ENCODE measurements at regions not wholly inside any gene's neighbourhood (a gene's known extent, or its start where the extent isn't known, plus 50 kb on each side); places are given as distances from the start of the nearest gene placed in this dataset.

DNA sequence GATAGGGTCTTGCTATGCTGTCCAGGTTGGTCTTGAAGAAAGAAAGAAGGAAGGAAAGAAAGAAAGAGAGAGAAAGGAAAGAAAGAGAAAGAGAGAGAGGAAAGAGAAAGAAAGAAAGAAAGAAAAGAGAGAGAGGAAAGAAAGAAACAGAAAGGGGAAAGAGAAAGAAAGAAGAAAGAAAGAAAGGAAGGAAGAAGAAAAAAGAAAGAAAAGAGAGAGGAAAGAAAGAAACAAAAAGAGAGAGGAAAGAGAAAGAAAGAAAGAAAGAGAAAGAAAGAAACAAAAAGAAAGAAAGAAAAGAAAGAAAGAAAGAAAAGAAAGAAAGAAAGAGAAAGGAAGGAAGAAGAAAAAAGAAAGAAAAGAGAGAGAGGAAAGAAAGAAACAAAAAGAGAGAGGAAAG is 95.8 kb upstream of the SHOX start:
- Histone ChIP-seq H3K4me3 (ENCODE audit: low read length in 3 of 3) (no peak overlapping the region), H3K4me1 (ENCODE audit: control insufficient read depth in 2 of 3, insufficient read depth in 2 of 3, low read depth in 1 of 3, low read length in 3 of 3) (no peaks in the 10 kb centered on the region), H3K9ac (ENCODE audit: low read length in 3 of 3) (no peak overlapping the region), H3K27me3 (ENCODE audit: control insufficient read depth, insufficient read depth, low read length) (no peaks in the 10 kb centered on the region), H3K27ac (ENCODE audit: low read depth in 2 of 2, low read length in 2 of 2) (no peak overlapping the region), H3K9me3 (ENCODE audit: control insufficient read depth in 2 of 3, insufficient read depth in 1 of 3, low read length in 3 of 3) (peaks cover 0 to 8% (median 8%) of the 10 kb centered on the region in 3 donors), H3K36me3 (ENCODE audit: control insufficient read depth in 2 of 3, insufficient read depth in 3 of 3, low read length in 3 of 3) (peaks cover 0 to 2% (median 0%) of the 10 kb centered on the region in 3 donors)
- TF ChIP-seq, protein P1, sequence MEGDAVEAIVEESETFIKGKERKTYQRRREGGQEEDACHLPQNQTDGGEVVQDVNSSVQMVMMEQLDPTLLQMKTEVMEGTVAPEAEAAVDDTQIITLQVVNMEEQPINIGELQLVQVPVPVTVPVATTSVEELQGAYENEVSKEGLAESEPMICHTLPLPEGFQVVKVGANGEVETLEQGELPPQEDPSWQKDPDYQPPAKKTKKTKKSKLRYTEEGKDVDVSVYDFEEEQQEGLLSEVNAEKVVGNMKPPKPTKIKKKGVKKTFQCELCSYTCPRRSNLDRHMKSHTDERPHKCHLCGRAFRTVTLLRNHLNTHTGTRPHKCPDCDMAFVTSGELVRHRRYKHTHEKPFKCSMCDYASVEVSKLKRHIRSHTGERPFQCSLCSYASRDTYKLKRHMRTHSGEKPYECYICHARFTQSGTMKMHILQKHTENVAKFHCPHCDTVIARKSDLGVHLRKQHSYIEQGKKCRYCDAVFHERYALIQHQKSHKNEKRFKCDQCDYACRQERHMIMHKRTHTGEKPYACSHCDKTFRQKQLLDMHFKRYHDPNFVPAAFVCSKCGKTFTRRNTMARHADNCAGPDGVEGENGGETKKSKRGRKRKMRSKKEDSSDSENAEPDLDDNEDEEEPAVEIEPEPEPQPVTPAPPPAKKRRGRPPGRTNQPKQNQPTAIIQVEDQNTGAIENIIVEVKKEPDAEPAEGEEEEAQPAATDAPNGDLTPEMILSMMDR (IDR thresholded peaks at IDR 0.05; ENCODE audit: borderline replicate concordance, extremely low read depth, insufficient read depth) = no peak
- no peak for DNase-seq
- no peak for FAIRE-seq
- intact Hi-C loops (cut with DNase I) = no loop called here

DNA sequence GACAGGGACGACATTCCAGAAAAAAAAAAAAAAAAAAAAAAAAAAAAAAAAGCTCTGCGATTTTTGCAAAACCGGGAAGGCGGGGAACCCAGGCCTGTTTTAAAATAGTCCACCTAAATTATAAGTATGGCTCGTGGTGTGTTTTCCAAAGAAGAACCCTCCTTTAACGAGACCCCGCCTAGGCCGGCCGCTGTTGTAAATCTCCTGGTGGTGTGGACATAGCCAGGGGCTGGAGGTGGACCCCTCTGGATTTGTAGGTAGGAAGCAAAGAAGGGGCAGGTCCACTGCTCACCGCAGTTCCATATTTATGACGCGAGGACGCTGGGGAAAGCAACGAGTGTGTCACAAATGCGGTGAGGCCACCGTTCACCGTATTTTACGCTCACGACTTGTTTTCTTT is 94.0 kb upstream of the SHOX start:
- no peak overlapping the region for H3K27ac ChIP-seq (ENCODE audit: low read depth in 2 of 2, low read length in 2 of 2)
- TF ChIP-seq, protein P1 (IDR thresholded peaks at IDR 0.05; ENCODE audit: borderline replicate concordance, extremely low read depth, insufficient read depth) = no peak
- intact Hi-C loops (cut with DNase I) = no loop called here
- no peaks in the 10 kb centered on the region for H3K27me3 ChIP-seq (ENCODE audit: control insufficient read depth, insufficient read depth, low read length)
- H3K4me3 ChIP-seq (ENCODE audit: low read length in 3 of 3) = no peak overlapping the region
- no peak overlapping the region for H3K9ac ChIP-seq (ENCODE audit: low read length in 3 of 3)
- H3K4me1 ChIP-seq (ENCODE audit: control insufficient read depth in 2 of 3, insufficient read depth in 2 of 3, low read depth in 1 of 3, low read length in 3 of 3) = no peaks in the 10 kb centered on the region
- FAIRE-seq = no peak
- H3K9me3 ChIP-seq (ENCODE audit: control insufficient read depth in 2 of 3, insufficient read depth in 1 of 3, low read length in 3 of 3) = peaks cover 0 to 8% (median 0%) of the 10 kb centered on the region in 3 donors
- DNase-seq = no peak
- no peaks in the 10 kb centered on the region for H3K36me3 ChIP-seq (ENCODE audit: control insufficient read depth in 2 of 3, insufficient read depth in 3 of 3, low read length in 3 of 3)

DNA sequence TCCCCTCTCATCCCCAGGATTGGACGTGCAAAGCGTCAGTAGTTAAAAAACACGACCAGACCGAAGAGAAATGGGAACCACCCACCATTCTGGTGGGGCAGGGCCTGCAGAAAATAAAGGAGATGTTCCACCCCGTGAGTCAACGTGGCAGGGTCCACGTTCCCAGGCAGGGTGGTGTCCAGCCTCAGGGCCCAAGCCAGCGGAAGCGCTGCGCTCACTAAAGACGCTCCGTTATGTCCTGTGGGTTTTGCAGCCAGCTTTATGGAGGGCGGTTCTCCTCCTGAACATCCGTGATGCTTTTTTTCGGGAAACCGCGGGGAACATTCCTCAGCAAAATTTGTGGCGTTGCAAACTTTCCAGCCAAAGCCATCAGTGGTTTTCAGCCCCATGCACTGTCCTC is 93.4 kb upstream of the SHOX start:
- no peak for DNase-seq
- H3K9me3 ChIP-seq (ENCODE audit: control insufficient read depth in 2 of 3, insufficient read depth in 1 of 3, low read length in 3 of 3) = peaks cover 0 to 8% (median 2%) of the 10 kb centered on the region in 3 donors

More for the DNA sequence above, 93.4 kb upstream of the SHOX start:
- H3K9ac ChIP-seq (ENCODE audit: low read length in 3 of 3) = no peak overlapping the region
- TF ChIP-seq, protein P1 (IDR thresholded peaks at IDR 0.05; ENCODE audit: borderline replicate concordance, extremely low read depth, insufficient read depth) = no peak
- H3K4me3 ChIP-seq (ENCODE audit: low read length in 3 of 3) = no peak overlapping the region
- intact Hi-C loops (cut with DNase I) = no loop called here
- FAIRE-seq = no peak
- no peak overlapping the region for H3K27ac ChIP-seq (ENCODE audit: low read depth in 2 of 2, low read length in 2 of 2)
- no peaks in the 10 kb centered on the region for H3K27me3 ChIP-seq (ENCODE audit: control insufficient read depth, insufficient read depth, low read length)
- H3K4me1 ChIP-seq (ENCODE audit: control insufficient read depth in 2 of 3, insufficient read depth in 2 of 3, low read depth in 1 of 3, low read length in 3 of 3) = no peaks in the 10 kb centered on the region
- H3K36me3 ChIP-seq (ENCODE audit: control insufficient read depth in 2 of 3, insufficient read depth in 3 of 3, low read length in 3 of 3) = no peaks in the 10 kb centered on the region
